GM04504 (cell line): ENCODE measurements at regions not wholly inside any gene's neighbourhood (a gene's known extent, or its start where the extent isn't known, plus 50 kb on each side); places are given as distances from the start of the nearest gene placed in this dataset.

ENCODE experiments used
- DNase-seq: peaks from one replicate; pipeline ENCODE4 v3.0.0-alpha.2; 2012; ENCODE audit warnings: low read depth

DNA sequence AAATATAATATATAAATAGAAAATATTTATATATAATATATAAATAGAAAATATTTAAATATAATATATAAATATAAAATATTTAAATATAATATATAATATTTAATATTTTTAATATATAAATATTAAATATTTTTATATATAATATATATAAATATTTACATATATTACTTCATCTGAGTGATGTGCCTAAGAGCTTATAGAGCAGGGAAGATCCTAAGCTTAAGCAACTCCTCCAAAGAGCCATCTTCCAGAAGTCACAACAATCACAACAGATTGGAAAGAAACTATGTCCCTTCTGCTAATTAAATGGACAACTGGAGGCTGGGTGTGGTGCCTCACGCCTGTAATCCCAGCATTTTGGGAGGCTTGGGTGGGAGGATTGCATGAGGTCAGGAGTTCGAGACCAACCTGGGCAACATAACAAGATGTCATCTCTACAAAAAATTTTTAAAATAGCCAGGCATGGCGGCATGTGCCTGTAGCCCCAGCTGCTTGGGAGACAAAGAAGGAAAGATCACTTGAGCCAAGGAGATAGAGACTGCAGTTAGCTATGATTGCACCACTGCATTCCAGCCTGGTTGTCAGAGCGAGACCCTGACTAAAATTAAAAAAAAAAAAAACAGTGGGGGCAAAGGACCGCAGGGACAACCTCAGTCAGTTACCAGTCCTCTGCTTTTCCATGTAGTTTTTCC is 198.7 kb downstream of the SKIDA1 start:
- DNase-seq, result no peak

DNA sequence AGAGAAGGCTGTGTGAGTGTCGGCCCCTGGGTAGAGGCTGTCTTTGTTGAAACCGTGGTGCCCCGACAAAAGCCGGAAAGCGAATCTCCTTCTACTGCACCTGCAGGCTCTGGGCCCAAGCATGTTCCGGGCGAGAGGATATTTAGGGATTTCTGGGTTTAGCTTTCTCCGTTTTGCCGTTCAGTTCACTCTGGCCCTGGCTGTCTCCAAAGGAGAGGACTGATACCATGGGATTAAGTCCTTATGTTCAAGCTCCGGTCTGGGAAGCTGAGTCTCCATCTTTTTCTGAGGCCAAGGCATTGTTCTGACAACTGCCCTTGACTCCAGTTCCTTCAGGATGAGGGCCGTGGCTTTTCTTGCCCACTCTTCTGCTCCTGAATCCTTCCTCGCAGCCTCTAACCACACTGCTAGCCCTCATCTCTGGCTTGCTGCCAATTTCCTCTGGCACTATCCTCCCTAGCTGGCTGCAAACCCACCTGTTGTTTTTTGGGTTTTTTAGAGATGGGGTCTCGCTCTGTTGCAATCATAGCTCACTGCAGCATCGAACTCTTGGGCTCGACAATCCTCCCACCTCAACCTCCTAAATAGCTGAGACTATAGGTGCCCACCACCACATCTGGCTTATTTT is 206.8 kb downstream of the SKIDA1 start:
- DNase-seq, result no peak

DNA sequence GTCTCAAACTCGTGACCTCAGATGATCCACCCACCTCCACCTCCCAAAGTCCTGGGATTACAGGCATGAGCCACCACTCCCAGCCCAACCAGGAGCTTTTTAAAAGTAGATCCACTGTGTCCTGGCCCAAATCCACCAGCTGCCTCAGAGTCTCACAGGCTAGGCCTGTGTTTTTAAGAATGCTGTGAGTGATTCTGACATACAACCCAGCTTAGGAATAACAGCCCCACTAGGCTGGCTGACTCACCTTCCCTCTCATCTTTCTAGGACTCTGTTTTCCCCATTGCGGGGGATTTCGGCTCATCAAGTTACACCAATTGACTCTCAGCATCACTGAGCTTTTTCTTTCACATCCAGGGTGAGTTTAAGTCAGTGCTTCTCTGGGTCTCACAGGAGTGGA is 207.6 kb downstream of the SKIDA1 start:
- no peak for DNase-seq

DNA sequence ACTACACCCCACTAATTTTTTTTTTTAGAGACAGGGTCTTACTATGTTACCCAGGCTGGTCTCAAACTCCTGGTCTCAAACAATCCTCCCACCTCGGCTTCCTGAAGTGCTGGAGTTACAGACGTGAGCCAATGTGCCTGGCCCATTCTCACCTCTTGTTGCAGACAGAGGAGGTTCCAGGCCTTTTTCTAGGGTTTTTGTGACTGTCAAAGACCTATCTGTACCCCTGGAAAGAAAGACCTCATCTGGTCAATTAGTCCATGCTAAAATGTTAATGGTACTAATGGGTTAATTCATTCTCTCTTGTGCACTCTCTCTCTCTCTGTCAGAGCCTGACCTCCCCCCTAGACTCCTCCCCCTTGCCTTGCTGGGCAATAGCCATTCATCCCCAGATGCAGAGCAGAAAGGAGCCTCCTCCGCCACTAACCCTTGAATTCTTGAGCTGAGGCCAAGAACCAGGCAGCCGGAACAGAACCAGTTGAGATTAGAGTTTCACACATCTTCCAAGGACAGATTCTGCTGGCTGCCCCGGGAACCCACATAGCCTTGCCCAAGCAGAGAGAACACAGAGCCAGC is 209.7 kb downstream of the SKIDA1 start:
- peak; percentile 80 for DNase-seq

DNA sequence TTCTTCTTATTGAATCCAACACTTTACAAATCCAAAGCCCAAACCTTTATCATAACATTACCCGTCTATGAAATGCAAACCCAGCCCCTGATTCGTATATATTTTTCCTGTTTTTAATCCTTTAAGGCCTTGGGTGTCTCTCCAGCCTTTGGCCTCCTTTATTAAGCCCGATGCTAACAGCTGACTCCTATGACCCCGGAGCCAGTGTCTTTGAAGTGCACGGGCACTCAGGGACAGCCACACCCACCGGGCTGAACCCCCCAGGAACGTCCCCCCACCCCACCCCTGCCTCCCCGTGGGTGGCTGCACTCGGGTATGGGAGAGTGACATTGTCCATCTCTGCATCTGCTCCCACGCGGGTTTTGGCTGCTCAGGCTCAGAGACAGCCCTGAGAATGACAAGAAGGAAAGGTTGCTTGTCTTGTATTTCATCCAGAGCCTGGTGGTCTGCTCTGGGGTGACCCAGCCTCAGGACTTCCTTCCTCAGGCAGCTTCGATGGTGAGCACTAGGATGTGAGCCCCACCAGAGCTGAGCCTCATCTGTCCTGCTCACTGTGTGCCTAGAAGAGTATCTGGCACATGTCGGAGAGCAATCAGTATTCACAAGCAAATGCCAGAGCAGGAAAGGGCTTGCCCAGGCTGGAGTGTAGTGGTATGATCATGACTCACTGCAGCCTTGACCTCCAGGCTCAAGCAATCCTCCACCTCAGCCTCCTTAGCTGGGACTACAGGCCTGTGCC is 210.4 kb downstream of the SKIDA1 start:
- no peak for DNase-seq

DNA sequence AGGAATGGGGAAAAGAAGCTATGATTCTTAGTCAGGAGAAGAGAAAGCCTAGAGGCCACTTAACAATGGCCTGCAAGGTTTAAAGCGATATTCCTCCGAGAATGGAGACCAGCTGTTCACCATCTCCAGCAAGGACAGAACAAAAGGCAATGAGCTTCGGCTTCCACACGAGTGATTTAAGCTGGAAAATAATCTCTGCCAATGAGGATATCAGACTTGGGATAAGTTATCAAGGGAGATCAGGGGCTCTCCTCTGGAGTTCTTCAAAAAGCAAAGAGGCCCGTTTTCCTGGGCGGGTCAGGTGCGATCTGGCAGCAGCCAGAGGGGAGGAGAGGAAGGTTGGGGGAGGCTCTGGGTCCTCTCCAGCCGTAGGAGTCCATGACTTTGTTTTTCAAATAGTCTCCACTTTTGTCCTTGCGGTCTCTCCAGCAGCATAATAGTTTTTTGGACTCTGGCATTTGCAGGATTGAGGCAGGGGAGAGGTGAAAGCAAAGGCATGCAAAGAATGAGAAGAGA is 211.3 kb downstream of the SKIDA1 start:
- DNase-seq, result no peak

DNA sequence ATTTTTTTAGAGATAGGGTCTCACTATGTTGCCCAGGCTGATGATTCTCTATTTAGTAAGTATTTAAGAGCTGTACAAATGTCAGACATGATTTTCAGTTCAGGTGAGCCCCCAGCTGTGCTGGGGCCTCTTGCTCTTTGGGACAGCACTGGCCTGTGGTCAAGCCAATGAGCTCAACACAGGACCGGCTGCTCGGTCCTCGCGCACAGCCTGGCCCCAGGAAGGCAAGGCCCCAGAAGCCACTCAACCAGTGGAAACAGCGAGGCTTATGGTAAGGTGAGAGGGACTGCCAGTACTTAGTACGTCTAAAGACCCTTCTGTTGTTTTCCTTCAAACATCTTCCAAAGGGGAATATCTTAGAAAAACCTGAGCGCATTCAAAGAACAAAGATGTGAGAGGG is 211.8 kb downstream of the SKIDA1 start:
- DNase-seq, result no peak

DNA sequence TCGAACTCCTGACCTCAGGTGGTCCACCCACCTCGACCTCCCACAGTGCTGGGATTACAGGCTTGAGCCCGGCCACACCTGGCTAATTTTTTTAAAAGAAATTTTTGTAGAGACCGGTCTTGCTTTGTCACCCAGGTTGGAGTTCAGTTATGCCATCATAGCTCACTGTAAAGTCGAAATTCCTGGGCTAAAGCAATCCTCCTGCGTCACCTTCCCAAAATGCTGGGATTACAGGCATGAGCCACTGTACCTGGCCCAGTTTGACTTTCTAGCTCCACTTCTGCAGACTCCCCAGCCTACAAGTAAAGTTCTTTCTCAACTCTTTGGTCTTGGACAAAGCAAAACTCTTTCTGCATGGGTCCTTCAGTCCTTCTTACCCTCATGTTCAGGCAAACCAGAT is 214.1 kb downstream of the SKIDA1 start:
- no peak for DNase-seq

DNA sequence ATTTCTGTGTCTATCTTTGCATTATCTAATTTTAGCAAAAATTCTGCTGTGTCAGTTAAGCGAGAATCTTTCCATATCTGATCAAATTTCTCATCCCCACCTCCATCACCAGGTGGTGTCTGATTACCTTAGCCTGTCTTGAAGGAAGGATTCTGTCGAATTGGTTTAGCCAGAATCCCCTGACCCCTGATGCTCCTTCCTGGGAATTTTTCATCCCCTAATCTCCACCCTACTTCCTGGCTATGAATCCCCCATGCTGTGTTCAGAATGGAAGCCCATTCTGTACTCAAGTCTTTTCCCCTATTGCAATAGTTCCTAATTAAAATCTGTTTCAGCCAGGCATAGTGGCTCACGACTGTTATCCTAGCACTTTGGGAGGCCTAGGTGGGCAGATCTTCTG is 216.1 kb downstream of the SKIDA1 start:
- DNase-seq, result no peak

DNA sequence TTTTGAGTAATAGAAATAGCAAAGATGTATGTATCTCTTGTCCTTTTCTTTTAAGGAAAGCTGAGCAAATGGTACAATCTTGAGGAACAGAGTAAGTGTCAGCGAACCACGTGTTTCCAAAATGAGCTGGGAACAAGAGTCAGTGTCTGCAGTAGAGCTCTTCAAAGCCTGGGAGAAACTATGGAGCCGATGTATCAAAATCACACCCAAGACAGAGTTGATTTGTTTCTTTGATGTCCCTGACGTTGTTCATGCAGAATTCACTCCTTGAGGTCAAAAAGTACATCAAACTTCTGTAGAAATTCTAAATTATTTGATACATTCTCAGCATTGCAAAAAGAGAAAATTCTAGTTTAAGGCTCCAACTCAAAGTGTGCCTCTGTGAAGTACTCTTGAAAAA is 216.5 kb downstream of the SKIDA1 start:
- DNase-seq, result no peak

DNA sequence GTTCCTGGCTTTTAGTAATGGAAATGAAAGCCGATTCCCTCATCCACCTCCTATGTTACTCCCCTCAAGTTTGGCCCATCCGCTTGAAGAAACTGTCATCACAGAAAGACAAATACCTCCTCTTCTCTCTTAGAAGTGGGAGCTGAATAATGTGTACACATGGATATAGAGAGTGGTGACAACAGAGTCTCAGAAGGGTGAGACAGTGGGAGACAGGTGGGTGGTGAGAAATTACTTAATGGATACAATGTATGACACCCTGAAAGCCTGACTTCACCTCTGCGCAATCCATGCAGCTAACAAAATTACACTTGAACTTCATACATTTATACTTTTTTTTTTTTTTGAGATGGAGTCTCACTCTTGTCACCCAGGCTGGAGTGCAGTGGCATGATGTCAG is 217.5 kb downstream of the SKIDA1 start:
- DNase-seq, result no peak

DNA sequence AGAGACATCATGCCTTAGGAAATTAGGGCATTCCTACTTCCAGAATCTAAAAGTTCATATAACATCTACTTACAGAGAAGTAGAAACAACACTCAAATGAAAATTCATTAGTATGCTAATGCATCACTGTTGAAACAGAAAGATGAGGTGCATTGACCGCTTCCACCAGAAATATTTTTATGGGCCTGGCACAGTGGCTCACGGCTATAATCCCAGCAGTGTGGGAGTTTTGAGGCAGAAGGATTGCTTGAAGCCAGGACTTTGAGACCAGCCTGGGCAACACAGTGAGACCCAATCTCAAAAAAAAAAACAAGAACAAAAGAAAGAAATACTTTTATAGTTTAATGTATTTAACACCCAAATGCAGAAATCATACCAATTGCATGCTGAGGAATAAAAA is 220.9 kb downstream of the SKIDA1 start:
- DNase-seq, result no peak

DNA sequence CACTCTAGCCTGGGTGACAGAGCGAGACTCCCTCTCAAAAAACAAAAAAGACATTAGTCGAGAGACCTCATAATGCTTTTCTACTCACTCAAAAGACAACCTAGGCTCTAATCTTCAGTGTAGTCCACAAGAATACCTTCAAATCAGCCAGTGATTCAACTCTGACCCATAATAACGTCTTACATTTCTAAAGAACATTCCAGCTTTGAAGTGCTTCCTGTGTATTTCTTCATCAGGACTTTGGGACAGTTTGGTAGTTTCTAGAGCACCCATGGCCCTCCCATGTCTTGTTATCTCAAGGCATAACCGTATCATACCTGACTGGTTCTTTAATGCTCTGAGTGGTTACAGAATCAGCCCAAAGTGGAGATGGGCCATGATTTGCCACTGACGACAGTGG is 221.3 kb downstream of the SKIDA1 start:
- DNase-seq, result no peak

DNA sequence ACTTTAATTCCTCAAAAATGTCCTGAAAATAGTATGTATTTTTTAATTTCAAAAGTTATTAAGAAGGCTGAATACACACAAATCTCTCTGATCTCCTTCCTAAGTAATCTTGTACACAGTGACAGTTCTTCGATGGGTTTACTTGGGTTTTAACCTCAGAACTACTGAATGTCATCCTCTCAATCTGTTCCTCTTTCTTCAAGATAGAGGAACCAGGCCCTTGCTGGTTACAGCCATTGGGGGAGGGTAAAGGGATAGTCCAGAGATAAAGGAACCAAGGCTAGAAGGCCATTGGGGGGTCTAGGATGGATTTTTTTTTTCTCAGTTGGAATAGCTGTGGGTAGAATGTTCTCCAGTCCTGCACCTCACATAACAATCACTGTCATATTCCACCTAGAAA is 224.9 kb downstream of the SKIDA1 start:
- DNase-seq, result no peak

DNA sequence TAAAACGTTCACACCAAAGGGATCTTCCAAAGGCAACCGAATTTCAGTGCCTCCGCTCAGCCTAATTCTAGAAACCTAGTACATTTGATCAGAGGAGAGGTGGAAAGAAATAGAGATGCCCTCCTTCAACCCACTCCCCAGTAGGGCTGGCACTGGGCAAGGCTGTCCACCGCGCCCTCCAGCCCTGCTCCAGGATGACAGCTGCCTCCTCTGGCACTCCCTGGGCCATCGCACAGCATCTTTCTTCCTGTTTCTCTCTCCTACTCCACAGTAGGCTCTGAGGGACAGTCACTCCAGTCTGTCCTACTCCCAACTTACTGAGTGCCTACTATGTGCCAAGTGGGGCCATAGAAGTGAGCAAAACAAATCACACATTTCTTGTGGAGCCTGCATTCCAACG is 226.2 kb downstream of the SKIDA1 start:
- no peak for DNase-seq

DNA sequence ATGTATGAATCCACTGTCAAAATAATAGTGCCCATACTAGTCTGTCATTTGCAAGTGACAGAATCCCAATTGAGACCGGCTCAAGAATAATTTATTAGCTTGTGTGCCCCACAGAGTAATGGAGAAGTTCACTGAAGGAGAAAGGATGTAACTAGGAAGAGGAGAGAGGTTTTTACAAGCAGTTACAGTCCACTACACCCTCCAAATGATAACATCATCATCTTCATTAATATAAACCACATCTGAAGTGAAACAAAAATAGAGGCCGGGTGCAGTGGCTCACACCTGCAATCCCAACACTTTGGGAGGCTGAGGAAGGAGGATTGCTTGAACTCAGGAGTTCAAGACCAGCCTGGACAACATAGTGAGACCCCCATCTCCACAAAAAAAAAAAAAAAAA is 226.8 kb downstream of the SKIDA1 start:
- no peak for DNase-seq

DNA sequence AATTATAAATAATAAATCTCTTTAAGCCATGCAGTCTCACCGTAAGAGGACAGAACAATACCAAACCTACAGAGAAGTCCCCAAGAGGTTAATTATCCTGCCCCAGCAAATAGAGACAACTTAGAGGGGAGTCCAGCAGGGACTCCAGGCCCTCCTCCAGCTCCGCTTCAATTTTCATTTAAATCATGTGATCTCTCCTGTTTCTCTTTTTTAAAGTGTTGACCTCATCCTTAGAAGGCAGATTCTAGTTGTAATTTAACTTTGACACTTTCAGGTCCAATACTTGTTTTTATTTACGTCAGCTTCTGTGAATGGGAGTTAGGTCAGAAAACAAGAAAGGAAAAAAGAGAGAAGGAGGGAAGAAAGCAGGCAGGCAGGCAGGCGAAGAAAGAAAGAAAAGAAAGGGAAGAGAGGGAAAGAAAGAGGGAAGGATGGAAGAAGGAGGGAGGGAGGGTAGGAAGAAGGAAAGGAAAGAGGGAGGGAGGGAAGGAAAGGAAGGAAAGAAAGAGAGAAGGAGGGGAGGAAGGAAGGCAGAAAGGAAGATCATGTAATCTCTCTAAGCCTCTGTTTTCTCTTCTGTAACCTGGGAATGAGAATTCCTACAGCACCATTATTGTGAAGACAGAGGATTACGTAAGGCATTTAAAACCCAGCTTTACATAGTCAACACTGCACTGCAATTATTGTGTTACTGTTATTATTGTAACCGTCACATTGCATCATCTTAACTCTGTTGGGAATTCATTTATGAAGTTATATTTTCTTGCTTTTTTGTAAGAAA is 227.7 kb downstream of the SKIDA1 start:
- no peak for DNase-seq

DNA sequence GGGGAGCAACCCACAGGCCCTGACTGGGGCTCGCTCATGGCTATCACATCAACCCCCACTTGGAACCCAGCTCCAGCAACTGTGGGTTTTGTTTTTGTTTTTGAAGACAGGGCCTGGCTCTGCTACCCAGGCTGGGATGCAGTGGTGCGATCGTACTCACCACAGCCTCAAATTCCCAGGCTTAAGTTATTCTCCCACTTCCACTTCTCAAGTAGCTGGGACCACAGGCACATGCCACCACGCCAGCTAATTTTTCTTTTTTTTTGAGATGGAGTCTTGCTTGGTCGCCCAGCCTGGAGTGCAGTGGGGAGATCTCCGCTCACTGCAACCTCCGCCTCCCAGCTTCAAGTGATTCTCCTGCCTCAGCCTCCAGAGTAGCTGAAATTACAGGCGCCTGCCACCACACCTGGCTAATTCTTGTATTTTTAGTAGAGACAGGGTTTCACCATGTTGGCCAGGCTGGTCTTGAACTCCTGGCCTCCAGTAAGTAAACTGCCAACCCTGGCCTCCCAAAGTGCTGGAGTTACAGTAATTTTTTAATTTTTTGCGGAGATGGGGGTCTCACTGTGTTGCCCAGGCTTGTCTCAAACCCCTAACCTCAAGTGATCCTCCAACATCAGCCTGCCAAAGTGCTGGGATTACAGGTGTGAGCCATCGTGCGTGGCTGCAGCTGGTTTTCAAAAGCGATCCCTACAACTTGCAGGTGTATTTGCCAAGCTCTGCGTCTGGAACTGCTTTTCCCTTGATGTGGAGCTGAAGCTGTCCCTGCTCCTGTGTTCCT is 228.7 kb downstream of the SKIDA1 start:
- DNase-seq, result no peak

DNA sequence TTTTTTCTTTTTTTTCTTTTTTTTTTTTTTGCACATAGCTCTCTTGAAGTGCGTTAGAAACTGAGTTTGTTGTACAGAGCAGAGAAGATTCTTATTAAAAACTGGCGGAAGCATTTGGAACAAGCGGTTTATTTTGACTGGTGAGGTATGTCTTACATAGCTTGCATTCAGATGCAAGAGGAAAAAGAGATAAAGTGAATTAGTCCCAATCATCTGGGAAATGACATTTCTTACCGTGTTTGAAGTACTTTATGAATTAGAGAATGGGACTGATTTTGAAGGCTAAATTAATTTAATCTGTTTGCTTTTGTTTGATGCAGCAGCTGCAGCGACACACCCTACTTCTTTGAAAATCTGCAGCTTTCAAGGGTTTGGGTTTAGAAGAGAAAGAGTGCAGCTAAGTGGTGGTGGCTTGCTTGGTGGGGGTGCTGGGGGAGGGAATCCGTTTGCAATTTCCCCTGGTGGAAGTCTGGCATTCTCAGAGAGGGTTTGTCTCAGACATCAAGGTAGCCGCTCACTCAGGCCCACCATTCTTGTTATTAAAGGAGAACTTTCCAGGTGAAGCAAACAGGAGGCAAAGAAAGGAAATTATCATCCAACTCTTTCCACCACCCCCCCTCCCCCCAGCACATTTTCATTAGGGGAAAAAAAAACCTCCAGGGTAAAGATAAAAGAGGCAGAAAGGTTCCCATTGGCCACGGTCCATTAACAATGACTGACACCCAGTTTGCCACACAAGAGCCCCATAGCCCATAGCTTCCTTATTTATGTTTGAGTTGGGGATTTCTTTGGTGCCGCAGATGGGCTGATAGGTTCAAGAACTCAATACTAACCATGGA is 231.7 kb downstream of the SKIDA1 start:
- no peak for DNase-seq

DNA sequence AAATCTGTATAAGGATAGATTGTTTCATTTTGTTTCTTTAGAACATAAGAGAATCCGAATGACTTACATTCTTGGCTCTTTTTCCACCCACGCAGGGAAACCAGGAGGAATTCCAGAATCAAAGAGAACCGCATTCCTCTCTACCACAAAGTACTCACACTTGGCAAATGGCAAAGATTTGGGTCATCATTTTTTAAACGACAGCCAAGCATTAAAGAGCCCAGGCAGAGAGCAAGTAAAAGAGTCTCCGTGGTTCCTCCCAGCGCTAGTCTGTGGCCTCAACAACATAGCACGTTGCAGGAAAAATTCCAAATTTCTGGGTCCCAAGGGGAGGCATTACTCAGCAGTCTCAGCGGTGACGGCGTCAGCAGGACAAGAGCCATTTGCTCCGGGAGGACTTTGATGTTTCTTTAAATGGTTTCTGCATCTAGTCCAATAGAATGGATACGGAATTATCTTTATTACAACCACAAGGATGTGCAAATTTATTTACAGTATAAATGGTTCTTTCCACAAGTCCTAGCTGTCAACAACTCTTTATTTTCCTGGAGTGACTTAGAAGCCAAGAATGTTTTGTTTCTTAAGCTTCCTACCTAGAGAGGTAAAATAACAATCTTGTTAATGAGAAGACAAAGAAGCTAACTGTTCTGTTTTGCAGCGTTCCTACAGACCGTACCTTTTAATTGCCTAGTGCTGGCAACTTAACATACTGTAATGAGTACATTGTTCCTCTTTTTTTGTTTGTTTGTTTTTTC is 232.5 kb downstream of the SKIDA1 start:
- DNase-seq, result peak; percentile 97
